ENCODE measurements at regions not wholly inside any gene's neighbourhood (a gene's known extent, or its start where the extent isn't known, plus 50 kb on each side); places are given as distances from the start of the nearest gene placed in this dataset.

DNA sequence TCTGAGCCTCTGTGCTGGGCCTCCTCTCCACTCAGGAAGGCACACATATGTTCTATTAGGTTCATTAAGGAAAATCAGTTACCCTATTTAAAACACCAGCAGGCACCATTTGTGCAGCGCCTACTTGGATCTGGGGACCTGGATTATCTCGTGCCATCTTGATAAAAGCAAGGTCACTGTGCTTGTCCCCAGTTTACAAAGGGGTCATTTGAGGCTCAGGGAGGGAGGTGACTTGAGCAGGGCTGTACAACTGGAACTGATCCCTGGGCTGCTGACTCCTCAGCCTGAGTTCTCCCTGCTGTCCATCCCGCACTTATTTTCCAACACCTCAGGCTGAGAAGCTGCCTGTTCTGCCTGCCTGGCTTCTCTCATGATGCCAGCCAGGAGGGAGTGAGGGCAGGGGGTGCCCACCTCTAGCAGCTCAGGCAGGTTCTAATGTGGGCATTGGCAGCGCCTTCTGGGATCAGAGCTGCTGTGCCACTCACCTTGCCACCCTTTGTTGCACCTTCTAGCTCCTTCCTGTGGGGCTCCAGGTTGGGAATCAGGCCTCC lies 120.3 kb downstream of the GLI2 start:
- H3K4me1 ChIP-seq, result no peaks in the 10 kb centered on the region
- H3K27me3 ChIP-seq, result no peaks in the 10 kb centered on the region
- H3K27ac ChIP-seq, result no peak overlapping the region
- DNase-seq, result peak in 1 of 3 donors; percentile 25
- no peaks in the 10 kb centered on the region for H3K36me3 ChIP-seq
- TF ChIP-seq POLR2A (IDR thresholded peaks at IDR 0.05) (no peak), CTCF (IDR thresholded peaks at IDR 0.05) (no peak)
- H3K9me3 ChIP-seq, result no peaks in the 10 kb centered on the region
- no peak overlapping the region for H3K4me3 ChIP-seq

- TF ChIP-seq POLR2A (IDR thresholded peaks at IDR 0.05) (no peak), CTCF (IDR thresholded peaks at IDR 0.05) (peak in 2 of 6 experiments; percentile 10 to 12)
- no peak overlapping the region for H3K27ac ChIP-seq
- peak in 1 of 3 donors; percentile 40 for DNase-seq
Measured at GRCh38 chr2:120856421-120856862, 120.8 kb downstream of the GLI2 start.

DNA sequence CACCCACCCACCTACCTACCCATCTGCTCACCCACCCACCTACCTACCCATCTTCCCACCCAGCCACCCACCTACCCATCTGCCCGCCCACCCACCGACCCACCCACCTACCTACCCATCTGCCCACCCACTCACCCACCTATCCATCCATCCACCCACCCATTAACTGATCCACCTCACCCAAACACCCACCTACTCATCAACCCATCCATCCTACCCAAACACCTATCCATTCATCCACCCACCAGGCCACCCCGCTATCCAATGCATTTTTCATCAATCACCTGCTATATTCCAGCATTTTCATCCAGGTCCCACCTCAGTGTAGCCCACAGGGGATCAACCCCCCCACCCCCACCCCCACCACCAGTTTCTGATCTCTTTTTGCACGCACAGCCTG lies 121.8 kb downstream of the GLI2 start:
- TF ChIP-seq POLR2A (IDR thresholded peaks at IDR 0.05), result no peak
- TF ChIP-seq CTCF (IDR thresholded peaks at IDR 0.05), result no peak
- no peak for DNase-seq
- H3K27ac ChIP-seq, result no peak overlapping the region
- no peaks in the 10 kb centered on the region for H3K27me3 ChIP-seq
- no peak overlapping the region for H3K4me3 ChIP-seq
- no peaks in the 10 kb centered on the region for H3K4me1 ChIP-seq
- no peaks in the 10 kb centered on the region for H3K36me3 ChIP-seq
- no peaks in the 10 kb centered on the region for H3K9me3 ChIP-seq

More at GRCh38 chr2:120856421-120856862, 120.8 kb downstream of the GLI2 start:
- Histone ChIP-seq H3K4me1 (no peaks in the 10 kb centered on the region), H3K9me3 (no peaks in the 10 kb centered on the region), H3K27me3 (no peaks in the 10 kb centered on the region), H3K36me3 (no peaks in the 10 kb centered on the region), H3K4me3 (no peak overlapping the region)

DNA sequence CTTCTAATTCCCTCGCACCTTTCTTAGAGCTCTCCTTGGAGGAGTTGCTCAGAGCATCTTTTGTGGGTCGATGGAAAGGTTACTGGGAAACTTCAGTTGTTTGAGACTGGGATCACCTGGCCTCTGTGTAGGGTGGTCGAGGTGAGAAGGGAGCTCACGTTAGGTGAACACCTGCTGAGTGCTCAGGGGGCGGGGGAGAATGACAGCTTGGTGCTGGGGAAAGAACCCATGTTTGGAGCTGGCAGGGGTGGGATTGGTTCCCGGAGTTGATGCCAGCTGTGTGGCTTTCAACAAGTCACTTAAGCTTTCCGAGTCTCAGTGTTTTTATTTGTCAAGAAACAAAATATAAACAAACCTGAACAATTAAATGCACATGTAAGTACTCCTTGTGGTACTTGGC lies 122.3 kb downstream of the GLI2 start:
- DNase-seq, result no peak
- no peaks in the 10 kb centered on the region for H3K36me3 ChIP-seq
- no peak overlapping the region for H3K4me3 ChIP-seq
- no peaks in the 10 kb centered on the region for H3K4me1 ChIP-seq
- H3K9me3 ChIP-seq, result no peaks in the 10 kb centered on the region
- no peaks in the 10 kb centered on the region for H3K27me3 ChIP-seq
- no peak overlapping the region for H3K27ac ChIP-seq
- TF ChIP-seq CTCF (IDR thresholded peaks at IDR 0.05), result no peak

DNA sequence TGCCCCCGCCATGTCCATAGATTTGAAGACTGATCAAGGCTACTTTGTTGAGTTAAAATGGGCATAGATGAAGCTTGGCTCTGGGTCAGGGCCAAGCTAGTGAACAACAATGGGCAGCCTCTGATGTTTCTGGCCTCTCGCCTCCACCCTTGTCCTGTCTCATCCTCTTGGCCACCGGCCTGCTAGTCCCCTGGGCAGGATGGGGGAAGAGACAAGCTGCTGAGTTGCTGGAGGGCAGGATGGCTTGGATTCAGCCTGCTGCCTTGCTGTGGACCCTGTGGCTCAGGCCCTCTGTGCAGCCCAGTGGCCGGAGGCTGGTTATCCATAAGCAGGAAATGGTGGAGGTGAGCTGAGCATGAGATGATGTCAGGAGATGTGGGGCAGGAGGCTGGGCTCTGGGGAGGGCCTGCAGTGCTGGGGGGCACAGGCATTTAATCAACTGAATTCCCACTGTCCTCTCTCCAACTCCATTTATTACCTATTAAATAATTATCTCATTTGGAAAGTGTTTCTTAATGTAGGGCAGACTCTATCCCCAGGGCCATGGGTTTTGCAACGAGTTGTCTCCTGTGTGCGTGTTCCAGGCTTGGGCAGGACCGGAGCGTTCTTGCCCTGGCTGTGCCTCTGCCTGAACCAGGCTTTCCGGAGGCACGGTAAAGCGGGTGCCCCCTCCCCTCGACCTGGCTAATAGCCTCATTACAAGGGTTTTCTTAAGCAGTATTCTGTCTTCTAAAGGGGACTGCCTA lies 122.9 kb downstream of the GLI2 start:
- Histone ChIP-seq H3K4me1 (no peaks in the 10 kb centered on the region), H3K27ac (no peak overlapping the region), H3K36me3 (no peaks in the 10 kb centered on the region), H3K27me3 (no peaks in the 10 kb centered on the region), H3K9me3 (no peaks in the 10 kb centered on the region), H3K4me3 (no peak overlapping the region)
- TF ChIP-seq CTCF (IDR thresholded peaks at IDR 0.05), result no peak
- TF ChIP-seq POLR2A (IDR thresholded peaks at IDR 0.05), result no peak
- peak in 1 of 3 donors; percentile 29 for DNase-seq
